ENCODE measurements at regions not wholly inside any gene's neighbourhood (a gene's known extent, or its start where the extent isn't known, plus 50 kb on each side); places are given as distances from the start of the nearest gene placed in this dataset.

- TF ChIP-seq EZH2 (IDR thresholded peaks at IDR 0.05) (no peak), POLR2AphosphoS5 (IDR thresholded peaks at IDR 0.05; ENCODE audit: borderline replicate concordance, low read depth, low read length) (no peak), FOXP2 (optimal IDR thresholded peaks at IDR 0.05; ENCODE audit: control extremely low read depth, extremely low read length, insufficient read depth) (no peak)
These were observed 802.5 kb upstream of the EEF2KMT start for GRCh38 chr16:5900046-5900445.

Data from SK-N-MC (cell line).